Mucosa of stomach (tissue), 1 donor: ENCODE measurements at regions not wholly inside any gene's neighbourhood (a gene's known extent, or its start where the extent isn't known, plus 50 kb on each side); places are given as distances from the start of the nearest gene placed in this dataset.

Experiments used
- H3K27me3 ChIP-seq: one replicate; pipeline ENCODE4 v1.7.0; 2013; ENCODE audit warnings: mild to moderate bottlenecking, low read length; ENCODE audit not compliant: control insufficient read depth, insufficient read depth
- H3K36me3 ChIP-seq: one replicate; pipeline ENCODE4 v1.7.0; 2013; ENCODE audit warnings: low read length; ENCODE audit not compliant: control insufficient read depth, insufficient read depth
- H3K4me1 ChIP-seq: one replicate; pipeline ENCODE4 v1.7.0; 2013; ENCODE audit warnings: mild to moderate bottlenecking, low read length; ENCODE audit not compliant: control insufficient read depth, insufficient read depth
- H3K4me3 ChIP-seq: one replicate; pipeline ENCODE4 v1.7.0; 2013; ENCODE audit warnings: low read length
- H3K9ac ChIP-seq: one replicate; pipeline ENCODE4 v1.7.0; 2013; ENCODE audit warnings: mild to moderate bottlenecking, low read length, moderate library complexity
- H3K9me3 ChIP-seq: one replicate; pipeline ENCODE4 v1.7.0; 2013; ENCODE audit warnings: mild to moderate bottlenecking, low read length, moderate library complexity; ENCODE audit not compliant: control insufficient read depth
- donor health status: Pancreatic carcinoma.

DNA sequence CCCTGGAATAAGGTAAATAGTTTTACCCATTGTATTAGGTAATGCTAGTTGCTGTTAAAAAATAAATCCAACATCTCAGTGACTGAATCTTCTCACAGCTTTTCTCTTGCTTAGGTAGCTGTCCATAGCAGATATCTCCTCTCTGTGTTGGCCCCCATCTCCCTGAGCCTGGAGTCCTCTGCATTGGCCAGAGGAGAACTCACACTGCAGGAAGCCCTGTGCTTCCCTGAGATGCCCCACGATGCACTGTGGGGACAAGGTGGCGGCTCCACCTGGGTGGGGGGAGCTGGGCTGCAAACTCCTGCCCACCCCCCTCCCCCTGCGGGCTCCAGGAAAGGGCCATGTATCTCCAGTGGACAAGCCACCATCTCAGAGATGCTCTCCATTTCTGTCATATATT lies 80.4 kb upstream of the SALL3 start:
- Histone ChIP-seq H3K4me3 (no peak overlapping the region), H3K9ac (no peak overlapping the region), H3K27me3 (no peaks in the 10 kb centered on the region), H3K4me1 (no peaks in the 10 kb centered on the region), H3K36me3 (no peaks in the 10 kb centered on the region), H3K9me3 (no peaks in the 10 kb centered on the region)

GRCh38 chr18:78900938-78901909 lies 78.4 kb upstream of the SALL3 start:
- Histone ChIP-seq H3K9me3 (no peaks in the 10 kb centered on the region), H3K9ac (no peak overlapping the region), H3K27me3 (no peaks in the 10 kb centered on the region), H3K36me3 (no peaks in the 10 kb centered on the region), H3K4me1 (no peaks in the 10 kb centered on the region), H3K4me3 (no peak overlapping the region)

DNA sequence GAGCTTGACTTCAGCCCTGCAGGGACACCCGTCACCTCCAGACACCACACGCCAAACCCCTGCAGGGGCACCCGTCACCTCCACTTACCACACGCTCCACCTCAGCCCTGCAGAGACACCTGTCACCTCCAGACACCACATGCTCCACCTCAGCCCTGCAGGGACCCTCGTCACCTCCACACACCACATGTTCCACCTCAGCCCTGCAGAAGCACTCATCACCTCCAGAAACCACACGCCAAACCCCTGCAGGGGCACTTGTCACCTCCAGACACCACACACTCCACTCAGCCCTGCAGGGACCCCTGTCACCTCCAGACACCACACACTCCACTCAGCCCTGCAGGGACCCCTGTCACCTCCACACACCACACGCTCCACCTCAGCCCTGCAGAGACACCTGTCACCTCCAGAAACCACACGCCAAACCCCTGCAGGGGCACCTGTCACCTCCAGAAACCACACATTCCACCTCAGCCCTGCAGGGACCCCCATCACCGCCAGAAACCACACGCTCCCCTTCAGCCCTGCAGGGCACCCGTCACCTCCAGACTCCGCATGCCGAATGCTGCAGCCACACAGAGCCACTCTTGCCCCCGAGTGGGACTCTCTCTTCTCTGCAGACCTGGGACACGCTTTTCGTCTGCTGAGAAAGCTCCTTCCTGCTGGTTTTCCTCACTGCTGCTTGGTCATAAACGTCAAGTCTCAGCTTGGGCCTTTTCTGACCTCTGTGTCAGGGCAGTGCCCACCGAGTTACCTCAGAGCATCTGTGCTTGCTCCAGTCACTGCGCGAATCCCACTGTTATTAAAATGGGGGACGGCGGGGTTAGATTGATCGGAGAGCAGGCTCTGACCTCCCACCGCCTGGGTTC lies 77.5 kb upstream of the SALL3 start:
- H3K4me1 ChIP-seq, result no peaks in the 10 kb centered on the region
- H3K36me3 ChIP-seq, result no peaks in the 10 kb centered on the region
- no peaks in the 10 kb centered on the region for H3K27me3 ChIP-seq
- no peak overlapping the region for H3K4me3 ChIP-seq
- no peak overlapping the region for H3K9ac ChIP-seq
- no peaks in the 10 kb centered on the region for H3K9me3 ChIP-seq

DNA sequence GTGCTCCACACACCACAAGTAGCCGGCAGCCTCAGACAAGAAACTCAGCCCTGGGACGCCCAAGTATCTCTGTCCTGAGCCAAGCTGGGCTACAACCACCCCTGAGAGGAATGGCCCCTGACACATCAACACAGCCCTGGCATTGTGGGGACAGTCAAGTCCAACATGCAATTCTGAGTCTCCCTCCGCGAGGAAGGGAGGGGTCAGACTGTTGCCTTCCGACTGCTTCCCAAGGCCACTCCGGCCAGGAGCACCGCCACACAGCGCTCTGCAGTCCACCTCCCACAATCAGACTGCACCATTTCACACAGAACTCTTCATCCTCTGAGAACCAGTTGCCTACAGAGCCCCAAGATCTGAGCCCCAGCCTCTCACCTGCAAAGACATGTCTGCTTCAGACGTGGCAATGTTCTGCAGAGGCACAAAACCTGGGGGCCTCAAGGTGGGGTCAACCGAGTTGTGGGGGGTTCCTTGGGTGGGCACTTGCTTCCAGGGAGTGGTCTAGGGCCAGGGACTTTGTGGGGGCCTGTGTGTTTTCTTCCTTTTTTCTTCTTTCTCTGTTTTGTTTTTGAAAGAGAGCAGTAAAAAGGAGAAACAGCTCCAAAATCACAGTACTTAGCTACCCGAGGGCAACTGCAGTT lies 76.7 kb upstream of the SALL3 start:
- no peak overlapping the region for H3K4me3 ChIP-seq
- H3K36me3 ChIP-seq, result no peaks in the 10 kb centered on the region
- H3K4me1 ChIP-seq, result no peaks in the 10 kb centered on the region
- no peaks in the 10 kb centered on the region for H3K9me3 ChIP-seq
- no peaks in the 10 kb centered on the region for H3K27me3 ChIP-seq
- H3K9ac ChIP-seq, result no peak overlapping the region

- no peaks in the 10 kb centered on the region for H3K36me3 ChIP-seq
- H3K4me3 ChIP-seq, result no peak overlapping the region
- no peaks in the 10 kb centered on the region for H3K27me3 ChIP-seq
- no peaks in the 10 kb centered on the region for H3K4me1 ChIP-seq
- no peaks in the 10 kb centered on the region for H3K9me3 ChIP-seq
- no peak overlapping the region for H3K9ac ChIP-seq
Observed at GRCh38 chr18:78903436-78904178, 76.0 kb upstream of the SALL3 start.

- H3K27me3 ChIP-seq, result no peaks in the 10 kb centered on the region
- H3K36me3 ChIP-seq, result no peaks in the 10 kb centered on the region
- H3K4me1 ChIP-seq, result no peaks in the 10 kb centered on the region
- H3K9ac ChIP-seq, result no peak overlapping the region
- no peak overlapping the region for H3K4me3 ChIP-seq
- H3K9me3 ChIP-seq, result no peaks in the 10 kb centered on the region
Observed at GRCh38 chr18:78904179-78904531, 75.5 kb upstream of the SALL3 start.

- Histone ChIP-seq H3K36me3 (no peaks in the 10 kb centered on the region), H3K9me3 (no peaks in the 10 kb centered on the region), H3K4me3 (no peak overlapping the region), H3K27me3 (no peaks in the 10 kb centered on the region), H3K9ac (no peak overlapping the region), H3K4me1 (no peaks in the 10 kb centered on the region)
Observed at GRCh38 chr18:78905334-78905733, 74.3 kb upstream of the SALL3 start.

GRCh38 chr18:78906066-78906465 lies 73.6 kb upstream of the SALL3 start:
- Histone ChIP-seq H3K9ac (no peak overlapping the region), H3K4me1 (no peaks in the 10 kb centered on the region), H3K9me3 (no peaks in the 10 kb centered on the region), H3K4me3 (no peak overlapping the region), H3K36me3 (no peaks in the 10 kb centered on the region), H3K27me3 (no peaks in the 10 kb centered on the region)

GRCh38 chr18:78908462-78909260 lies 71.0 kb upstream of the SALL3 start:
- Histone ChIP-seq H3K4me1 (no peaks in the 10 kb centered on the region), H3K9ac (no peak overlapping the region), H3K36me3 (no peaks in the 10 kb centered on the region), H3K4me3 (no peak overlapping the region), H3K27me3 (no peaks in the 10 kb centered on the region), H3K9me3 (no peaks in the 10 kb centered on the region)

- no peaks in the 10 kb centered on the region for H3K4me1 ChIP-seq
- H3K9ac ChIP-seq, result no peak overlapping the region
Observed at GRCh38 chr18:78911751-78912283, 67.8 kb upstream of the SALL3 start.

DNA sequence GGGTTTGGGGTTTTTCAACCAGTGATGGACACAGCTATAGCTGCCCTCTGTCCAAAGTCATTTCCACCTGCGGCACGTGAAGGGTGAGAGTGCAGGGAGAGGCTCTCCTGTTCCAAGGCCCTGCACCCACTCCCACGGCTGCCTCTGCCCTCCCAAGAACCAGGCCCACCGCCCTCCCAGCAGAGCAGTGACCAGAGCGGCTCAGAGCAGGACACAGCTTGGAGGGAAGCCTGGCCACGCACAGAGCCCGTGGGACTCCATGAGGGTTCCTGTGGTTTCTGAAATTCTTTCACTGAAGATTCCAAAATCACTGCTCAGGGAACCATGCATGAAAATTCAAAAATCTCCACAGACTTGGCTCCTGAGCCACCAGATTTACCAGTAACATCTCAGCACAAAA lies 67.3 kb upstream of the SALL3 start:
- Histone ChIP-seq H3K4me1 (no peaks in the 10 kb centered on the region), H3K9ac (no peak overlapping the region), H3K4me3 (no peak overlapping the region), H3K27me3 (no peaks in the 10 kb centered on the region), H3K36me3 (no peaks in the 10 kb centered on the region), H3K9me3 (no peaks in the 10 kb centered on the region)

More at GRCh38 chr18:78911751-78912283, 67.8 kb upstream of the SALL3 start:
- H3K27me3 ChIP-seq, result no peaks in the 10 kb centered on the region
- no peaks in the 10 kb centered on the region for H3K36me3 ChIP-seq
- no peak overlapping the region for H3K4me3 ChIP-seq
- no peaks in the 10 kb centered on the region for H3K9me3 ChIP-seq
